ENCODE measurements at regions not wholly inside any gene's neighbourhood (a gene's known extent, or its start where the extent isn't known, plus 50 kb on each side); places are given as distances from the start of the nearest gene placed in this dataset.

GRCh38 chr6:16973545-16974386, 128.1 kb upstream of the STMND1 start:
- no peaks in the 10 kb centered on the region for H3K4me1 ChIP-seq (ENCODE audit: insufficient read depth, low read length)
- TF ChIP-seq EZH2 (IDR thresholded peaks at IDR 0.05; ENCODE audit: borderline replicate concordance, low read depth, low read length, severe bottlenecking) (no peak), CTCF (IDR thresholded peaks at IDR 0.05; ENCODE audit: borderline replicate concordance, extremely low read depth, low read length, poor library complexity, severe bottlenecking) (no peak)
- no peaks in the 10 kb centered on the region for H3K79me2 ChIP-seq (ENCODE audit: insufficient read depth, low read length)
- no peak overlapping the region for H3K4me2 ChIP-seq (ENCODE audit: insufficient read depth, low read length)
- H3K27ac ChIP-seq (ENCODE audit: low read length), result no peak overlapping the region
- DNase-seq (no peak), ATAC-seq (ENCODE audit: insufficient read depth, low read depth) (no peak)
- H3K27me3 ChIP-seq (ENCODE audit: insufficient read depth, low read length, poor library complexity), result no peaks in the 10 kb centered on the region
- no peak overlapping the region for H3K9ac ChIP-seq (ENCODE audit: low read depth, low read length)
- H2AFZ ChIP-seq (ENCODE audit: low read depth, low read length), result no peak overlapping the region
- H4K20me1 ChIP-seq (ENCODE audit: insufficient read depth, low read length), result no peaks in the 10 kb centered on the region
- no peak overlapping the region for H3K4me3 ChIP-seq (ENCODE audit: low read depth in 1 of 2, low read length in 2 of 2)
- H3K36me3 ChIP-seq (ENCODE audit: insufficient read depth, low read length), result no peaks in the 10 kb centered on the region
- H3K9me3 ChIP-seq (ENCODE audit: insufficient read depth, low read length, severe bottlenecking), result no peaks in the 10 kb centered on the region

- ATAC-seq (ENCODE audit: insufficient read depth, low read depth), result no peak
- Histone ChIP-seq H3K4me3 (ENCODE audit: low read depth in 1 of 2, low read length in 2 of 2) (no peak overlapping the region), H3K4me2 (ENCODE audit: insufficient read depth, low read length) (no peak overlapping the region), H3K4me1 (ENCODE audit: insufficient read depth, low read length) (no peaks in the 10 kb centered on the region), H2AFZ (ENCODE audit: low read depth, low read length) (no peak overlapping the region), H3K27ac (ENCODE audit: low read length) (no peak overlapping the region), H3K27me3 (ENCODE audit: insufficient read depth, low read length, poor library complexity) (no peaks in the 10 kb centered on the region), H3K36me3 (ENCODE audit: insufficient read depth, low read length) (no peaks in the 10 kb centered on the region), H4K20me1 (ENCODE audit: insufficient read depth, low read length) (no peaks in the 10 kb centered on the region), H3K9me3 (ENCODE audit: insufficient read depth, low read length, severe bottlenecking) (no peaks in the 10 kb centered on the region), H3K79me2 (ENCODE audit: insufficient read depth, low read length) (no peaks in the 10 kb centered on the region), H3K9ac (ENCODE audit: low read depth, low read length) (no peak overlapping the region)
- DNase-seq, result no peak
- no peak for TF ChIP-seq EZH2 (IDR thresholded peaks at IDR 0.05; ENCODE audit: borderline replicate concordance, low read depth, low read length, severe bottlenecking)
- TF ChIP-seq CTCF (IDR thresholded peaks at IDR 0.05; ENCODE audit: borderline replicate concordance, extremely low read depth, low read length, poor library complexity, severe bottlenecking), result no peak
Observed at GRCh38 chr6:16973051-16973450, 128.8 kb upstream of the STMND1 start.

GRCh38 chr6:16972535-16972934, 129.3 kb upstream of the STMND1 start:
- no peak for TF ChIP-seq EZH2 (IDR thresholded peaks at IDR 0.05; ENCODE audit: borderline replicate concordance, low read depth, low read length, severe bottlenecking)
- TF ChIP-seq CTCF (IDR thresholded peaks at IDR 0.05; ENCODE audit: borderline replicate concordance, extremely low read depth, low read length, poor library complexity, severe bottlenecking), result no peak
- no peaks in the 10 kb centered on the region for H3K79me2 ChIP-seq (ENCODE audit: insufficient read depth, low read length)
- H3K4me1 ChIP-seq (ENCODE audit: insufficient read depth, low read length), result no peaks in the 10 kb centered on the region
- H3K36me3 ChIP-seq (ENCODE audit: insufficient read depth, low read length), result no peaks in the 10 kb centered on the region
- no peaks in the 10 kb centered on the region for H4K20me1 ChIP-seq (ENCODE audit: insufficient read depth, low read length)
- DNase-seq (no peak), ATAC-seq (ENCODE audit: insufficient read depth, low read depth) (no peak)
- no peak overlapping the region for H3K4me2 ChIP-seq (ENCODE audit: insufficient read depth, low read length)
- H3K4me3 ChIP-seq (ENCODE audit: low read depth in 1 of 2, low read length in 2 of 2), result no peak overlapping the region
- H3K9ac ChIP-seq (ENCODE audit: low read depth, low read length), result no peak overlapping the region
- H3K27me3 ChIP-seq (ENCODE audit: insufficient read depth, low read length, poor library complexity), result no peaks in the 10 kb centered on the region
- H3K27ac ChIP-seq (ENCODE audit: low read length), result no peak overlapping the region
- H2AFZ ChIP-seq (ENCODE audit: low read depth, low read length), result no peak overlapping the region
- H3K9me3 ChIP-seq (ENCODE audit: insufficient read depth, low read length, severe bottlenecking), result no peaks in the 10 kb centered on the region
